ENCODE measurements at regions not wholly inside any gene's neighbourhood (a gene's known extent, or its start where the extent isn't known, plus 50 kb on each side); places are given as distances from the start of the nearest gene placed in this dataset.

- no peak overlapping the region for H3K4me3 ChIP-seq
- ATAC-seq (no peak), DNase-seq (no peak)
- no peaks in the 10 kb centered on the region for H3K36me3 ChIP-seq (ENCODE audit: low read depth)
- TF ChIP-seq, protein P1, sequence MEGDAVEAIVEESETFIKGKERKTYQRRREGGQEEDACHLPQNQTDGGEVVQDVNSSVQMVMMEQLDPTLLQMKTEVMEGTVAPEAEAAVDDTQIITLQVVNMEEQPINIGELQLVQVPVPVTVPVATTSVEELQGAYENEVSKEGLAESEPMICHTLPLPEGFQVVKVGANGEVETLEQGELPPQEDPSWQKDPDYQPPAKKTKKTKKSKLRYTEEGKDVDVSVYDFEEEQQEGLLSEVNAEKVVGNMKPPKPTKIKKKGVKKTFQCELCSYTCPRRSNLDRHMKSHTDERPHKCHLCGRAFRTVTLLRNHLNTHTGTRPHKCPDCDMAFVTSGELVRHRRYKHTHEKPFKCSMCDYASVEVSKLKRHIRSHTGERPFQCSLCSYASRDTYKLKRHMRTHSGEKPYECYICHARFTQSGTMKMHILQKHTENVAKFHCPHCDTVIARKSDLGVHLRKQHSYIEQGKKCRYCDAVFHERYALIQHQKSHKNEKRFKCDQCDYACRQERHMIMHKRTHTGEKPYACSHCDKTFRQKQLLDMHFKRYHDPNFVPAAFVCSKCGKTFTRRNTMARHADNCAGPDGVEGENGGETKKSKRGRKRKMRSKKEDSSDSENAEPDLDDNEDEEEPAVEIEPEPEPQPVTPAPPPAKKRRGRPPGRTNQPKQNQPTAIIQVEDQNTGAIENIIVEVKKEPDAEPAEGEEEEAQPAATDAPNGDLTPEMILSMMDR (IDR thresholded peaks at IDR 0.05) = no peak
- no peaks in the 10 kb centered on the region for H3K9me3 ChIP-seq
- intact Hi-C loops (cut with DNase I, micrococcal nuclease) = no loop called here
- no peaks in the 10 kb centered on the region for H3K4me1 ChIP-seq (ENCODE audit: low read depth)
Measured at GRCh38 chr20:48257833-48258232, 472.6 kb upstream of the SULF2 start.

GRCh38 chr20:48247961-48248360 lies 462.7 kb upstream of the SULF2 start:
- ATAC-seq (no peak), DNase-seq (no peak)
- Histone ChIP-seq H3K4me3 (no peak overlapping the region), H3K36me3 (ENCODE audit: low read depth) (no peaks in the 10 kb centered on the region), H3K9me3 (no peaks in the 10 kb centered on the region), H3K4me1 (ENCODE audit: low read depth) (no peaks in the 10 kb centered on the region)
- TF ChIP-seq, protein P1 (IDR thresholded peaks at IDR 0.05) = no peak
- intact Hi-C loops (cut with DNase I, micrococcal nuclease) = no loop called here

DNA sequence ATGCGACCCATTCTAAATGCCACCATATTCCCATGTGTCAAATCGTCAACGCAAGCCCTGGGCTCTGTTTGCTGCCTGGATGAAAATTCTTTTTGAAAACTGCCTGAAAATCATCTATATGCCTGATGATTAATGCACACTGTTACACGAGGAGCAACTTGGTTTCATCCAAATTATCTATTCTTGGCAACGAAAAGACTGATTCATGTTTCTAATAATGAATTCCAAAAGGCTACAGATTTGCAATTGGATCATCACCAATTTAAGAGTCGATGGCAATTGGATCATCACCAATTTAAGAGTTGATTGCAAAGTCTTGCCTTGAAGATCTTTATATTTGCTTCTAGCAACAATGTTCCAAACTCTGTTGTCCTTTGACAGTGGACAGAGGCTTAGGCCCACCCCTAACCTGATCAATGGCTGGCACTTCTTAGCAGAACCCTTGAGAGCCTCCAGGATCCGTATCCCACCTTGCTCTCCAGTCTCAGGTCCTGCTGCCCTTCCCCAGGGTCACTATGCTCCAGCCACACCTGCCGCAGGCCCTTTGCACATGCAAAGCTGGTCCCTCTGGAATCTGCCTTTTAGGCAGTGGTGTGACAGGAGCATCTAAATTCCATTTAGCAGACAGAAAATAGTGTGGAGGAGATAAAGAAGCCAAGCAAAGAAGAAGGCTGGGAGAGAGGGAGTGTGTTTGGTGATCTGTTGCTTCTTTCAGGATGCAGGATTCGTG lies 460.9 kb upstream of the SULF2 start:
- Histone ChIP-seq H3K9me3 (no peaks in the 10 kb centered on the region), H3K4me3 (no peak overlapping the region), H3K36me3 (ENCODE audit: low read depth) (no peaks in the 10 kb centered on the region), H3K4me1 (ENCODE audit: low read depth) (no peaks in the 10 kb centered on the region)
- intact Hi-C loops (cut with DNase I, micrococcal nuclease) = no loop called here
- TF ChIP-seq, protein P1 (IDR thresholded peaks at IDR 0.05) = no peak
- ATAC-seq (no peak), DNase-seq (no peak)

DNA sequence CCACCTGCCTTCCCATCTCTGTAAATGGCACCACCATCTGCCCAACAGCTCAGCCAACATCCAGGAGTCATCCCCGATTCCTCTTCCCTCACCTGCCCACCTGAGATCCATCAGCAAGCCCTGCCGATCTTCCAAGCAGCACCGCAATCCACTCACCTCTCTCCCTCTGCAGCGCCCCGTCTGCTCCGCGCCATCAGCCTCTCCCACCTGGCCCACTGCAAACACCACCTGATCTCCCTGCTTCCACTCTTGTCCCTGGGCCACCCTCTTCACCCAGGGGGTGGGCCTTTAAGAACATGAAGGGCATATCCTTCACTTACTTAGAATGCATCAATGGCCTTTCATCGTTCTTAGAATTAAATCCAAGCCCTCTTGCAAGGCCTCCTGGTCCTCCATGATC lies 457.3 kb upstream of the SULF2 start:
- TF ChIP-seq, protein P1 (IDR thresholded peaks at IDR 0.05) = no peak
- intact Hi-C loops (cut with DNase I, micrococcal nuclease) = no loop called here
- Histone ChIP-seq H3K36me3 (ENCODE audit: low read depth) (no peaks in the 10 kb centered on the region), H3K4me3 (no peak overlapping the region), H3K4me1 (ENCODE audit: low read depth) (no peaks in the 10 kb centered on the region), H3K9me3 (no peaks in the 10 kb centered on the region)
- DNase-seq (no peak), ATAC-seq (no peak)

- H3K36me3 ChIP-seq (ENCODE audit: low read depth) = no peaks in the 10 kb centered on the region
- no peak overlapping the region for H3K4me3 ChIP-seq
- no peak for ATAC-seq
- H3K9me3 ChIP-seq = no peaks in the 10 kb centered on the region
- DNase-seq = no peak
- TF ChIP-seq, protein P1 (IDR thresholded peaks at IDR 0.05) = no peak
- intact Hi-C loops (cut with DNase I, micrococcal nuclease) = no loop called here
- no peaks in the 10 kb centered on the region for H3K4me1 ChIP-seq (ENCODE audit: low read depth)
Measured at GRCh38 chr20:48241482-48241881, 456.2 kb upstream of the SULF2 start.

- Histone ChIP-seq H3K9me3 (no peaks in the 10 kb centered on the region), H3K4me1 (ENCODE audit: low read depth) (no peaks in the 10 kb centered on the region), H3K4me3 (no peak overlapping the region), H3K36me3 (ENCODE audit: low read depth) (no peaks in the 10 kb centered on the region)
- intact Hi-C loops (cut with DNase I, micrococcal nuclease) = no loop called here
- ATAC-seq = no peak
- TF ChIP-seq, protein P1 (IDR thresholded peaks at IDR 0.05) = no peak
- no peak for DNase-seq
Measured at GRCh38 chr20:48238781-48239180, 453.5 kb upstream of the SULF2 start.
